ENCODE measurements at regions not wholly inside any gene's neighbourhood (a gene's known extent, or its start where the extent isn't known, plus 50 kb on each side); places are given as distances from the start of the nearest gene placed in this dataset.

DNA sequence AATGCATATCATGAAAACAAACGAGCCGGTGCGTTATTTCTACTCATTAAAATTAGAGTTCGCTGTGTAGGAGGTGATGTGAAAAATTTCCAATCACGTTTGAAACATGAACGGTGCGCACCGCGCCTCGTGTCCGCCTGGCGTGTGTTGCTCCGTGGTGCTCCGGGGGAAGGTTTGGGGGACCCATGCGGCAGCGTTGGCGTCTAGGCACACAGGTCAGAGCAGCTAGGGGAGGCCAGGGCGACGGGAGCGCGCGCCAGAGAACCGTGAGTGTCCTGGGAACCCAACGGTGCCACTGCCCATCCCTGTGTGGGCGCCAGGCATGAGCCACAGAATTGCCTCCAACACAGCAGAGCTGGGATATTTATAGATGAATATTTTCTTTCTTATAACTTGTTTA is 70.6 kb upstream of the ADARB2 start:
- ChIA-PET POLR2A (ENCODE audit: unreplicated experiment) (no interaction called here), CTCF (no interaction called here)
- H3K56ac ChIP-seq (ENCODE audit: extremely low read depth, insufficient read depth, low read length), result no peak overlapping the region
- H3K4me3 ChIP-seq (ENCODE audit: insufficient read depth, low read depth, low read length), result no peak overlapping the region
- H2AK9ac ChIP-seq (replicated peaks; ENCODE audit: low read depth, low read length, poor library complexity), result no peak overlapping the region
- no peak overlapping the region for H4K91ac ChIP-seq (ENCODE audit: insufficient read depth, low read depth, low read length)
- H3K36me3 ChIP-seq (ENCODE audit: control insufficient read depth, insufficient read depth, low read length), result no peaks in the 10 kb centered on the region
- ATAC-seq (ENCODE audit: low read depth), result no peak
- H2AFZ ChIP-seq (replicated peaks; ENCODE audit: low read length, poor library complexity), result no peak overlapping the region
- no peaks in the 10 kb centered on the region for H3K4me1 ChIP-seq (ENCODE audit: control insufficient read depth, insufficient read depth, low read length)
- no peak overlapping the region for H2BK15ac ChIP-seq (ENCODE audit: low read depth, low read length)
- intact Hi-C loops (cut with micrococcal nuclease), result no loop called here
- dilution Hi-C loops (cut with HindIII; ENCODE audit: low sequenced_read_pairs, unreplicated experiment), result no loop called here
- H3K9me3 ChIP-seq (ENCODE audit: control insufficient read depth, insufficient read depth, low read length), result peaks cover 42% of the 10 kb centered on the region
- H3K9me1 ChIP-seq (ENCODE audit: insufficient read depth, low read length), result no peaks in the 10 kb centered on the region
- H2AK5ac ChIP-seq (ENCODE audit: low read depth, low read length), result no peak overlapping the region
- no peak overlapping the region for H3K18ac ChIP-seq (ENCODE audit: low read depth, low read length)
- no peak overlapping the region for H4K8ac ChIP-seq (ENCODE audit: low read depth in 2 of 2, low read length in 2 of 2)
- in situ Hi-C loops (cut with MboI; ENCODE audit: low sequenced_read_pairs), result no loop called here
- no peak overlapping the region for H2BK20ac ChIP-seq (ENCODE audit: low read depth, low read length)
- no peak overlapping the region for H3K23ac ChIP-seq (ENCODE audit: low read depth, low read length)
- H3K27me3 ChIP-seq (ENCODE audit: control insufficient read depth, insufficient read depth, low read length), result no peaks in the 10 kb centered on the region
- BruUV-seq (replicated peaks), result no TSS peak
- no peak overlapping the region for H4K5ac ChIP-seq (ENCODE audit: low read depth, low read length)
- H3K9ac ChIP-seq (ENCODE audit: low read depth, low read length), result no peak overlapping the region
- no peak overlapping the region for H3K27ac ChIP-seq (ENCODE audit: insufficient read depth, low read length)
- H2BK120ac ChIP-seq (ENCODE audit: low read depth, low read length), result no peak overlapping the region
- H2BK5ac ChIP-seq (ENCODE audit: low read depth, low read length, poor library complexity, severe bottlenecking), result no peak overlapping the region
- no peak overlapping the region for H3K14ac ChIP-seq (replicated peaks; ENCODE audit: low read depth, low read length)
- DNase-seq, result no peak
- no peaks in the 10 kb centered on the region for H4K20me1 ChIP-seq (ENCODE audit: insufficient read depth, low read length)
- TF ChIP-seq MXI1 (IDR thresholded peaks at IDR 0.05; ENCODE audit: borderline replicate concordance, low read depth, low read length) (no peak), RCOR1 (IDR thresholded peaks at IDR 0.05; ENCODE audit: insufficient replicate concordance, low read length) (no peak), RAD21 (IDR thresholded peaks at IDR 0.05; ENCODE audit: low read length) (no peak), MAZ (IDR thresholded peaks at IDR 0.05; ENCODE audit: borderline replicate concordance, low read depth, low read length) (no peak), RFX5 (IDR thresholded peaks at IDR 0.05; ENCODE audit: low read depth, low read length) (no peak), CEBPB (IDR thresholded peaks at IDR 0.05; ENCODE audit: low read depth, low read length) (no peak), MAFK (IDR thresholded peaks at IDR 0.05; ENCODE audit: low read depth, low read length) (no peak), BHLHE40 (IDR thresholded peaks at IDR 0.05; ENCODE audit: low read depth, low read length) (no peak)
- 70% methylated on average over 12 of the region's 25 CpGs; no CpG with 5 or more reads in 1 of the 2 experiments for WGBS, 2 experiments (ENCODE audit: extremely low coverage in 2 of 2, insufficient read length in 1 of 2)
- H3K4me2 ChIP-seq (ENCODE audit: low read depth, low read length), result no peak overlapping the region
- H3K4ac ChIP-seq (ENCODE audit: low read depth, low read length), result no peak overlapping the region
- H3K79me1 ChIP-seq (ENCODE audit: low read depth in 1 of 2, low read length in 2 of 2), result no peaks in the 10 kb centered on the region
